Heart left ventricle (tissue), 16 donors: ENCODE measurements at regions not wholly inside any gene's neighbourhood (a gene's known extent, or its start where the extent isn't known, plus 50 kb on each side); places are given as distances from the start of the nearest gene placed in this dataset.

Source experiments
- ATAC-seq, 4 donors: fragments of 200-7000 bp; cut with Tn5 transposase; one replicate each; pipeline ENCODE4 v1.9.1; 2020 to 2022; ENCODE audit warnings: moderate library complexity in 4 of 4, mild to moderate bottlenecking in 3 of 4, moderate number of reproducible peaks in 1 of 4
- DNase-seq, 5 donors: peaks; one replicate each; pipeline ENCODE4 v3.0.0-alpha.2; 2020
- H3K27ac ChIP-seq, 12 donors: fragments of 200-600 bp; sonication (generic) in 4 of 12; one replicate each; pipeline versions ENCODE4 v1.5.0 to v1.8.0; 2016 to 2022; ENCODE audit warnings: mild to moderate bottlenecking in 2 of 12
- H3K27me3 ChIP-seq, 9 donors: fragments of 200-600 bp; sonication (generic) in 2 of 9; one replicate each; pipeline versions ENCODE4 v1.5.1 to v1.8.0; 2016 to 2022; ENCODE audit warnings: mild to moderate bottlenecking in 3 of 9
- H3K36me3 ChIP-seq, 9 donors: fragments of 200-600 bp; sonication (generic) in 2 of 9; one replicate each; pipeline versions ENCODE4 v1.5.0 to v1.8.0; 2018 to 2022; ENCODE audit warnings: mild to moderate bottlenecking in 2 of 9
- H3K4me1 ChIP-seq, 12 donors: fragments of 200-600 bp; sonication (generic) in 4 of 12; one replicate each; pipeline versions ENCODE4 v1.5.0 to v1.8.0; 2016 to 2022; ENCODE audit warnings: mild to moderate bottlenecking in 3 of 12
- H3K4me3 ChIP-seq, 12 donors: fragments of 200-600 bp; sonication (generic) in 4 of 12; one replicate each; pipeline versions ENCODE4 v1.5.0 to v1.8.0; 2017 to 2022; ENCODE audit warnings: mild to moderate bottlenecking in 9 of 12, moderate library complexity in 4 of 12
- H3K9me3 ChIP-seq, 12 donors: fragments of 200-600 bp; sonication (generic) in 4 of 12; one replicate each; pipeline versions ENCODE4 v1.5.0 to v1.8.0; 2016 to 2022; ENCODE audit warnings: mild to moderate bottlenecking in 1 of 12
- POLR2A ChIP-seq, 2 donors: fragments of 450-650 bp; IDR thresholded peaks; one replicate each; pipeline ENCODE4 v1.6.1; 2017; ENCODE audit warnings: antibody characterized with exemption in 2 of 2, mild to moderate bottlenecking in 2 of 2, moderate library complexity in 2 of 2
- WGBS, 4 donors: extraction: QIAGEN DNeasy Blood & Tissue Kit in 2 of 4; methylation state at CpG; one replicate each; pipeline versions ENCODE4 v1.1.5 to v1.1.7; 2013 to 2018; 5-methylcytosine and 5-hydroxymethylcytosine counted together
- intact Hi-C, 10 donors: fragments of 100-400 bp; cut with DNase I; formaldehyde crosslinking; loops; one replicate each; pipeline versions ENCODE4 v1.11.1 to v1.14.2; 2022
- TF ChIP-seq, protein P1 (sequence below), 12 donors: fragments of 200-600 bp; sonication (generic) in 4 of 12; IDR thresholded peaks; one replicate each; pipeline versions ENCODE4 v1.5.0 to v1.8.0; 2018 to 2022; ENCODE audit warnings: antibody characterized with exemption in 12 of 12, mild to moderate bottlenecking in 5 of 12
- donor health status: ischemic (EF 13 %, LVEDD 7.1; RV severe dilation, severe dysfunction).
- donor health status: healthy with polysubstance abuse.
- donor health status: DM: no; HTN: yes; CAD: no.
- donor health status: DM: no; HTN: no; CAD: no.
- donor health status: ischemic (EF 25% LVEDD 6.9; RV normal size, moderate dysfunction).
- donor health status: ischemic (EF 25% LVEDD 5.7; RV mildly dilated, moderate dysfunction).
- donor health status: healthy.
- donor health status: DM: yes; HTN: yes; CAD: no.
- donor health status: ischemic (EF 35%, LVEDD 5.7; RV mildly dilated, moderate dysfunction).
- donor health status: nonischemic (EF 11% LVEDD 7.7; RV severe dilation, severe dysfunction).
- donor health status: DM: yes; HTN: yes; CAD: no.
- donor health status: PGD.
- donor health status: ischemic (EF 29% LVEDD 5.4; RV normal size, mild dysfunction).
- donor health status: nonischemic (EF 23%, LVEDD 6.1; RV moderate dilation, normal function).

- DNase-seq, result no peak
- 56 to 61% (median 58%) methylated on average over 4 of the region's 4 CpGs for WGBS, 4 donors
- no peak overlapping the region for H3K4me3 ChIP-seq
These were observed 194.6 kb upstream of the FSCB start for GRCh38 chr14:44701563-44702263.

GRCh38 chr14:44700694-44701093 is 193.6 kb upstream of the FSCB start:
- intact Hi-C loops, result no loop called here
- H3K4me3 ChIP-seq, result no peak overlapping the region
- H3K4me1 ChIP-seq, result no peaks in the 10 kb centered on the region
- TF ChIP-seq, protein P1, sequence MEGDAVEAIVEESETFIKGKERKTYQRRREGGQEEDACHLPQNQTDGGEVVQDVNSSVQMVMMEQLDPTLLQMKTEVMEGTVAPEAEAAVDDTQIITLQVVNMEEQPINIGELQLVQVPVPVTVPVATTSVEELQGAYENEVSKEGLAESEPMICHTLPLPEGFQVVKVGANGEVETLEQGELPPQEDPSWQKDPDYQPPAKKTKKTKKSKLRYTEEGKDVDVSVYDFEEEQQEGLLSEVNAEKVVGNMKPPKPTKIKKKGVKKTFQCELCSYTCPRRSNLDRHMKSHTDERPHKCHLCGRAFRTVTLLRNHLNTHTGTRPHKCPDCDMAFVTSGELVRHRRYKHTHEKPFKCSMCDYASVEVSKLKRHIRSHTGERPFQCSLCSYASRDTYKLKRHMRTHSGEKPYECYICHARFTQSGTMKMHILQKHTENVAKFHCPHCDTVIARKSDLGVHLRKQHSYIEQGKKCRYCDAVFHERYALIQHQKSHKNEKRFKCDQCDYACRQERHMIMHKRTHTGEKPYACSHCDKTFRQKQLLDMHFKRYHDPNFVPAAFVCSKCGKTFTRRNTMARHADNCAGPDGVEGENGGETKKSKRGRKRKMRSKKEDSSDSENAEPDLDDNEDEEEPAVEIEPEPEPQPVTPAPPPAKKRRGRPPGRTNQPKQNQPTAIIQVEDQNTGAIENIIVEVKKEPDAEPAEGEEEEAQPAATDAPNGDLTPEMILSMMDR (IDR thresholded peaks at IDR 0.05), result no peak
- no peak for TF ChIP-seq POLR2A (IDR thresholded peaks at IDR 0.05)
- DNase-seq, result no peak
- ATAC-seq, result no peak
- 78 to 93% (median 82%) methylated on average over 1 of the region's 1 CpG for WGBS, 4 donors
- H3K36me3 ChIP-seq, result no peaks in the 10 kb centered on the region
- H3K27ac ChIP-seq, result no peak overlapping the region
- peaks cover 0 to 16% (median 1%) of the 10 kb centered on the region in 12 donors for H3K9me3 ChIP-seq
- no peaks in the 10 kb centered on the region for H3K27me3 ChIP-seq

More at GRCh38 chr14:44701563-44702263, 194.6 kb upstream of the FSCB start:
- TF ChIP-seq, protein P1 (IDR thresholded peaks at IDR 0.05), result no peak
- TF ChIP-seq POLR2A (IDR thresholded peaks at IDR 0.05), result no peak
- Histone ChIP-seq H3K27me3 (no peaks in the 10 kb centered on the region), H3K4me1 (no peaks in the 10 kb centered on the region), H3K9me3 (peaks cover 0 to 16% (median 1%) of the 10 kb centered on the region in 12 donors), H3K36me3 (no peaks in the 10 kb centered on the region), H3K27ac (no peak overlapping the region)
- intact Hi-C loops, result no loop called here
- no peak for ATAC-seq

DNA sequence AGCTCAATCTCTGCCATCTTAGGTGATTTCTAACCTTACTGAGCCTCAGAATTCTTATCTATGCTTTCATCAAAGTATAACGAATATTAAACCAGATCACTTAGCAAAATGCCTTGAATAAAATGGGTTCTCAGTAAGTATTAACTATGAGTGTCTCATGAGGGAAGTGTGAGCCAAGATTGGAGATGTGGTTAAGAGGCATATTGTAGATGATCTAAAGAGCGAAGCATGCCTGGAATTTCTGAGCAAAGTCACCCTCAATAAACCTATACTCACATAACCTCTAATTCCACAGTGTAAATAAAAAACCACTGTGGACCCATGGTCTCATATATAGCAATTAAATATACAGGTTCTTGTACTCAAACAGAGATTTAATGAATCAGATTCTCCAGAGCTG is 193.1 kb upstream of the FSCB start:
- Histone ChIP-seq H3K9me3 (peaks cover 0 to 16% (median 1%) of the 10 kb centered on the region in 12 donors), H3K4me3 (no peak overlapping the region), H3K36me3 (no peaks in the 10 kb centered on the region), H3K4me1 (no peaks in the 10 kb centered on the region), H3K27me3 (no peaks in the 10 kb centered on the region), H3K27ac (no peak overlapping the region)
- ATAC-seq (no peak), DNase-seq (no peak)
- 40 to 52% (median 49%) methylated on average over 2 of the region's 2 CpGs for WGBS, 4 donors
- intact Hi-C loops, result no loop called here
- TF ChIP-seq, protein P1 (IDR thresholded peaks at IDR 0.05), result no peak
- TF ChIP-seq POLR2A (IDR thresholded peaks at IDR 0.05), result no peak

DNA sequence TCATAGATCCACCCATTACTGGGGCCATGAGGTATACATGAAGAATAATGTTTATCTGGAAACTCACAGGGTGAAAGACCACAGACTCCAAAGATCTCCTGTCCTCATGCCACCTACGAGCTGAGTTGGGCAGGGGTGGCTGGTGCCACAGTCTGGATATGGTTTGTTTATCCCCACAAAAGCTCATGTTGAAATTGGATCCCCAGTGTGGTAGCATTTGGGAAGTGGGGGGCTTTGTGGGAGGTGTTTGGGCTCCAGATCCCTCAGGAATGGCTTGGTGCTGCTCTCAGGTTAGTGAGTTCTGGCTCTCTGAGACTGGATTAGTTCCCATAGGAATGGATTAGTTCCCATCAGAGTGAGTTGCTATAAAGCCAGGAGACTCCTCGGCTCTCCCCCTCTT is 192.3 kb upstream of the FSCB start:
- ATAC-seq, result no peak
- Histone ChIP-seq H3K4me1 (no peaks in the 10 kb centered on the region), H3K9me3 (peaks cover 0 to 16% (median 1%) of the 10 kb centered on the region in 12 donors), H3K4me3 (no peak overlapping the region), H3K36me3 (no peaks in the 10 kb centered on the region), H3K27ac (no peak overlapping the region), H3K27me3 (no peaks in the 10 kb centered on the region)
- TF ChIP-seq, protein P1 (IDR thresholded peaks at IDR 0.05), result no peak
- no peak for TF ChIP-seq POLR2A (IDR thresholded peaks at IDR 0.05)
- intact Hi-C loops, result no loop called here
- WGBS, 4 donors, result 35 to 66% (median 40%) methylated on average over 2 of the region's 2 CpGs
- no peak for DNase-seq
